H9 (cell line): ENCODE measurements at regions not wholly inside any gene's neighbourhood (a gene's known extent, or its start where the extent isn't known, plus 50 kb on each side); places are given as distances from the start of the nearest gene placed in this dataset.

Source experiments
- DNase-seq: peaks from one replicate; pipeline ENCODE4 v3.0.0-alpha.2; 2017
- H2AFZ ChIP-seq: one replicate; pipeline ENCODE4 v1.6.1; 2013; ENCODE audit warnings: mild to moderate bottlenecking, low read length, control low read depth, moderate library complexity
- H2AK5ac ChIP-seq: 2 replicates; pipeline ENCODE4 v1.6.1; 2013; ENCODE audit warnings: low read length, control low read depth, mixed read lengths; ENCODE audit not compliant: insufficient read length
- H2BK120ac ChIP-seq: one replicate; pipeline ENCODE4 v1.6.1; 2013; ENCODE audit warnings: low read depth, mild to moderate bottlenecking, low read length, control low read depth, inconsistent platforms; ENCODE audit not compliant: poor library complexity, severe bottlenecking
- H2BK12ac ChIP-seq: 2 replicates; pipeline ENCODE4 v1.6.1; 2013; ENCODE audit warnings: low read length, control low read depth, mixed read lengths, low read depth; ENCODE audit not compliant: insufficient read length
- H2BK15ac ChIP-seq: 2 replicates; pipeline ENCODE4 v1.6.1; 2013; ENCODE audit warnings: low read depth, low read length, control low read depth
- H2BK20ac ChIP-seq: one replicate; pipeline ENCODE4 v1.6.1; 2013; ENCODE audit warnings: low read depth, mild to moderate bottlenecking, low read length, control low read depth, inconsistent platforms; ENCODE audit not compliant: poor library complexity, severe bottlenecking
- H2BK5ac ChIP-seq: 2 replicates; pipeline ENCODE4 v1.6.1; 2013; ENCODE audit warnings: low read length, control low read depth, mixed read lengths; ENCODE audit not compliant: insufficient read length
- H3K14ac ChIP-seq: 2 replicates; pipeline ENCODE4 v1.6.1; 2013; ENCODE audit warnings: low read length, control low read depth; ENCODE audit not compliant: insufficient read depth
- H3K18ac ChIP-seq: 2 replicates; pipeline ENCODE4 v1.6.1; 2013; ENCODE audit warnings: low read depth, mild to moderate bottlenecking, mixed read lengths, low read length, control low read depth; ENCODE audit not compliant: insufficient read length
- H3K23ac ChIP-seq: 2 replicates; pipeline ENCODE4 v1.6.1; 2013; ENCODE audit warnings: low read length, control low read depth, mixed read lengths, low read depth; ENCODE audit not compliant: insufficient read length
- H3K23me2 ChIP-seq: 2 replicates; pipeline ENCODE4 v1.6.1; 2013; ENCODE audit warnings: low read depth, mild to moderate bottlenecking, mixed read lengths, low read length, control low read depth; ENCODE audit not compliant: insufficient read length, poor library complexity, severe bottlenecking
- H3K27ac ChIP-seq: 2 replicates; pipeline ENCODE4 v1.5.1; 2013; ENCODE audit warnings: low read length, control low read depth, mixed read lengths, low read depth; ENCODE audit not compliant: insufficient read length
- H3K27me3 ChIP-seq: 2 replicates; pipeline ENCODE4 v1.6.1; 2013; ENCODE audit warnings: low read length, control low read depth, inconsistent platforms; ENCODE audit not compliant: insufficient read depth
- H3K4ac ChIP-seq: 2 replicates; pipeline ENCODE4 v1.6.1; 2013; ENCODE audit warnings: low read depth, mild to moderate bottlenecking, control low read depth, inconsistent platforms, low read length, moderate library complexity
- H3K4me1 ChIP-seq: 2 replicates; pipeline ENCODE4 v1.6.1; 2013; ENCODE audit warnings: low read length, control low read depth, inconsistent platforms; ENCODE audit not compliant: insufficient read depth
- H3K4me2 ChIP-seq: 2 replicates; pipeline ENCODE4 v1.6.1; 2013; ENCODE audit warnings: low read length, control low read depth, mixed read lengths; ENCODE audit not compliant: insufficient read length, insufficient read depth
- H3K56ac ChIP-seq: 2 replicates; pipeline ENCODE4 v1.6.1; 2013; ENCODE audit warnings: low read depth, mild to moderate bottlenecking, mixed read lengths, low read length, control low read depth; ENCODE audit not compliant: insufficient read length
- H3K79me1 ChIP-seq: 2 replicates; pipeline ENCODE4 v1.6.1; 2013; ENCODE audit warnings: low read depth, mild to moderate bottlenecking, moderate library complexity, low read length, control low read depth, inconsistent platforms; ENCODE audit not compliant: insufficient read depth, poor library complexity, severe bottlenecking
- H3K79me2 ChIP-seq: 2 replicates; pipeline ENCODE4 v1.6.1; 2013; ENCODE audit warnings: low read length, control low read depth, inconsistent platforms; ENCODE audit not compliant: insufficient read depth
- H3K9ac ChIP-seq: 2 replicates; pipeline ENCODE4 v1.6.1; 2013; ENCODE audit warnings: low read length, control low read depth, mixed read lengths; ENCODE audit not compliant: insufficient read length; ENCODE audit errors: extremely low read depth
- H3K9me3 ChIP-seq: one replicate; pipeline ENCODE4 v1.6.1; 2013; ENCODE audit warnings: low read depth, low read length, inconsistent platforms; ENCODE audit not compliant: control insufficient read depth
- H3T11ph ChIP-seq: one replicate; pipeline ENCODE4 v1.6.1; 2013; ENCODE audit warnings: mild to moderate bottlenecking, low read length, control low read depth, inconsistent platforms
- H4K20me1 ChIP-seq: one replicate; pipeline ENCODE4 v1.6.1; 2013; ENCODE audit not compliant: control insufficient read depth, insufficient read length, insufficient read depth
- H4K5ac ChIP-seq: 2 replicates; pipeline ENCODE4 v1.6.1; 2013; ENCODE audit warnings: low read depth, mild to moderate bottlenecking, mixed read lengths, low read length, control low read depth; ENCODE audit not compliant: insufficient read length
- H4K8ac ChIP-seq: replicated peaks from 2 replicates; pipeline ENCODE4 v1.6.1; 2013; ENCODE audit warnings: low read length, control low read depth, mixed read lengths, low read depth; ENCODE audit not compliant: insufficient read length
- H4K91ac ChIP-seq: 2 replicates; pipeline ENCODE4 v1.6.1; 2013; ENCODE audit warnings: low read depth, mild to moderate bottlenecking, moderate library complexity, mixed read lengths, low read length, control low read depth; ENCODE audit not compliant: insufficient read length
- H3K27ac Mint-ChIP-seq, 3 experiments: 2 replicates in 2 of 3; 3 replicates in 1 of 3; pipeline ENCODE4 v1.8.0; 2020 to 2021; ENCODE audit warnings: mixed read lengths in 3 of 3, mild to moderate bottlenecking in 1 of 3, moderate library complexity in 1 of 3
- H3K27me3 Mint-ChIP-seq: 2 replicates; pipeline ENCODE4 v1.8.0; 2021; ENCODE audit warnings: low read depth, mild to moderate bottlenecking, moderate library complexity, mixed read lengths
- H3K36me3 Mint-ChIP-seq, 3 experiments: 2 replicates in 2 of 3; 3 replicates in 1 of 3; pipeline ENCODE4 v1.8.0; 2020 to 2021; ENCODE audit warnings: low read depth in 3 of 3, mixed read lengths in 3 of 3; ENCODE audit not compliant: insufficient read depth in 1 of 3
- H3K4me1 Mint-ChIP-seq, 2 experiments: 2 replicates each; pipeline ENCODE4 v1.8.0; 2020; ENCODE audit warnings: mixed read lengths in 2 of 2
- H3K4me3 Mint-ChIP-seq, 2 experiments: 2 replicates in 1 of 2; 3 replicates in 1 of 2; pipeline ENCODE4 v1.8.0; 2020 to 2021; ENCODE audit warnings: mild to moderate bottlenecking in 2 of 2, mixed read lengths in 2 of 2, moderate library complexity in 1 of 2
- H3K9me3 Mint-ChIP-seq, 2 experiments: 2 replicates in 1 of 2; 3 replicates in 1 of 2; pipeline ENCODE4 v1.8.0; 2020; ENCODE audit warnings: mild to moderate bottlenecking in 2 of 2, mixed read lengths in 2 of 2, moderate library complexity in 1 of 2
- CTCF ChIP-seq: fragments of 200-600 bp; sonication (generic); conservative IDR thresholded peaks from 3 replicates; pipeline ENCODE4 v1.8.0; 2021; ENCODE audit warnings: antibody characterized with exemption, mild to moderate bottlenecking
- WGBS: extraction: QIAGEN DNeasy Blood & Tissue Kit; methylation state at CpG from one replicate; pipeline ENCODE4 v1.1.7; 2013; ENCODE audit warnings: missing lambda C conversion rate, low lambda C conversion rate, mixed read lengths; ENCODE audit not compliant: insufficient read length; ENCODE audit errors: extremely low coverage; 5-methylcytosine and 5-hydroxymethylcytosine counted together

DNA sequence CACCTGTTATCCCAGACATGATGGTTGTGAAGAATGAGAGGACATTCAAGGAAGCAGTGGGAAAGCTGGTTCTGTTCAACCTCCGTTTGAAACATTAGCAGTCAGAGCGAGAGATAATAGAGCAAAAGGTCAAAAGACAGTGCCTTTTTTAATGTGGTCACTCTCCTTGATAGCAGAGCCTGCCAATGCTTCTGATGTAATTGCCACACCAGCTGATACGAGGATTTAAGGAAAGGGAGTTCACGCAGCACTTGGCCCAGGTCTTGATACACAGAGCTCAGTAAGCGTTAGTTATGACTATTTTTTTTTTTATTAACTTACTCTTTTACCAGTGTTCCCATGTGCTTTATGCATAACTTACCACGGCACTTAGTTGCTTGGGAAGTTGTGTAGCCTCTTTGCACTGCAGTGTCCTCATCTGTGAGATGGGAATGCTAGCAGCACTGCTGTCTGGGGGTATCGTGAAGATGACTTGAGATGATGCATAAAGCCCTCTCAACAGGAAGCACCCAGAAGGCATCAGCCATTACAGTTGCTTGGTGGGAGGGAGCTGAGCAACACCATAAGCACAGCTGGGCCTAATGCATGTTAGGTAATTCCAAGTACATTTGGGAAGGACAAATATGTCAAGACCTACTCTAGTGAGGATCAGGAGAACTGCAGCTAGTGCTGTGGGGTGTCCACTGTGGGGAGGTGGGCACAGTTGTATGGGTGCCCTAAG is 123.3 kb upstream of the RASGRP1 start:
- H3K4me1 ChIP-seq = no peaks in the 10 kb centered on the region; the same call in 1 of the 2 replicates
- no peak overlapping the region for H2BK15ac ChIP-seq
- no peak overlapping the region for H3K9ac ChIP-seq
- H2BK12ac ChIP-seq = no peak overlapping the region
- H3K23ac ChIP-seq = no peak overlapping the region
- H3K79me1 ChIP-seq = no peaks in the 10 kb centered on the region
- H3K27me3 ChIP-seq = no peaks in the 10 kb centered on the region
- H2AFZ ChIP-seq = no peak overlapping the region
- no peak overlapping the region for H2BK5ac ChIP-seq
- H4K91ac ChIP-seq = no peak overlapping the region
- H2BK20ac ChIP-seq = no peak overlapping the region
- no peaks in the 10 kb centered on the region for H3K9me3 ChIP-seq
- H3K4ac ChIP-seq = no peak overlapping the region
- H3K4me2 ChIP-seq = no peak overlapping the region
- WGBS = no CpG with 5 or more reads among the region's 7 CpGs
- no peak overlapping the region for H3K56ac ChIP-seq
- H4K20me1 ChIP-seq = no peaks in the 10 kb centered on the region
- H2BK120ac ChIP-seq = no peak overlapping the region
- no peak overlapping the region for H3K14ac ChIP-seq
- H3K4me1 Mint-ChIP-seq = peaks cover 8 to 13% of the 10 kb centered on the region in 2 experiments
- no peak overlapping the region for H3K4me3 Mint-ChIP-seq
- H3K27ac ChIP-seq = no peak overlapping the region
- H3K23me2 ChIP-seq = no peaks in the 10 kb centered on the region
- no peaks in the 10 kb centered on the region for H3K36me3 Mint-ChIP-seq
- no peak overlapping the region for H4K5ac ChIP-seq
- no peak overlapping the region for H2AK5ac ChIP-seq
- H3K27ac Mint-ChIP-seq = no peak overlapping the region
- no peaks in the 10 kb centered on the region for H3K9me3 Mint-ChIP-seq
- H3K27me3 Mint-ChIP-seq = peaks cover 2% of the 10 kb centered on the region; the same call in 1 of the 2 replicates
- no peak overlapping the region for H4K8ac ChIP-seq
- no peak for DNase-seq
- H3K18ac ChIP-seq = no peak overlapping the region
- no peak overlapping the region for H3T11ph ChIP-seq
- TF ChIP-seq CTCF = no peak
- H3K79me2 ChIP-seq = no peaks in the 10 kb centered on the region
